SK-N-SH (cell line): ENCODE measurements at regions not wholly inside any gene's neighbourhood (a gene's known extent, or its start where the extent isn't known, plus 50 kb on each side); places are given as distances from the start of the nearest gene placed in this dataset.

Experiments used
- EP300 ChIP-seq, 2 experiments: IDR thresholded peaks; 2 replicates each; pipeline versions ENCODE4 v1.4.0 to v1.6.1; 2012; ENCODE audit warnings: borderline replicate concordance in 1 of 2, low read depth in 1 of 2, low read length in 1 of 2
- EZH2phosphoT487 ChIP-seq: fragments of 200-600 bp; sonication (generic); IDR thresholded peaks from 2 replicates; pipeline ENCODE4 v1.6.1; 2017; ENCODE audit warnings: low read depth, mixed run types, mild to moderate bottlenecking, antibody characterized with exemption, moderate library complexity, borderline replicate concordance
- GABPA ChIP-seq: IDR thresholded peaks from 2 replicates; pipeline ENCODE4 v1.4.0; 2012; ENCODE audit warnings: low read depth, mild to moderate bottlenecking
- NRF1 ChIP-seq: IDR thresholded peaks from 2 replicates; pipeline ENCODE4 v1.6.1; 2012; ENCODE audit warnings: low read depth, mild to moderate bottlenecking, low read length
- POLR2AphosphoS5 ChIP-seq: IDR thresholded peaks from 2 replicates; pipeline ENCODE4 v1.6.1; 2012; ENCODE audit warnings: low read depth, low read length
- RAD21 ChIP-seq: IDR thresholded peaks from 2 replicates; pipeline ENCODE4 v1.6.1; 2012; ENCODE audit warnings: mild to moderate bottlenecking, low read length
- SIN3A ChIP-seq: IDR thresholded peaks from 2 replicates; pipeline ENCODE4 v1.6.1; 2012; ENCODE audit warnings: low read depth, mild to moderate bottlenecking, low read length, moderate library complexity, borderline replicate concordance
- SMC3 ChIP-seq: IDR thresholded peaks from 2 replicates; pipeline ENCODE4 v1.6.1; 2012; ENCODE audit warnings: low read depth, low read length, improper control_type of control experiment
- ZBTB33 ChIP-seq: IDR thresholded peaks from 2 replicates; pipeline ENCODE4 v1.4.0; 2012; ENCODE audit warnings: low read depth, borderline replicate concordance
- TF ChIP-seq, protein P1 (sequence below): fragments of 200-600 bp; sonication (generic); IDR thresholded peaks from 2 replicates; pipeline ENCODE4 v1.6.1; 2017; ENCODE audit warnings: antibody characterized with exemption, mild to moderate bottlenecking, moderate library complexity
- TF ChIP-seq, protein P2 (sequence below): fragments of 150-350 bp; IDR thresholded peaks from 2 replicates; pipeline ENCODE4 v1.6.1; 2017; ENCODE audit warnings: antibody characterized with exemption, low read length, low read depth, borderline replicate concordance
- TF ChIP-seq, protein P3 (sequence below): IDR thresholded peaks from 2 replicates; pipeline ENCODE4 v1.6.1; 2012; ENCODE audit warnings: mild to moderate bottlenecking, low read depth, low read length, moderate library complexity
- TF ChIP-seq, protein P4 (sequence below): IDR thresholded peaks from 2 replicates; pipeline ENCODE4 v1.4.0; 2012; ENCODE audit warnings: low read depth

DNA sequence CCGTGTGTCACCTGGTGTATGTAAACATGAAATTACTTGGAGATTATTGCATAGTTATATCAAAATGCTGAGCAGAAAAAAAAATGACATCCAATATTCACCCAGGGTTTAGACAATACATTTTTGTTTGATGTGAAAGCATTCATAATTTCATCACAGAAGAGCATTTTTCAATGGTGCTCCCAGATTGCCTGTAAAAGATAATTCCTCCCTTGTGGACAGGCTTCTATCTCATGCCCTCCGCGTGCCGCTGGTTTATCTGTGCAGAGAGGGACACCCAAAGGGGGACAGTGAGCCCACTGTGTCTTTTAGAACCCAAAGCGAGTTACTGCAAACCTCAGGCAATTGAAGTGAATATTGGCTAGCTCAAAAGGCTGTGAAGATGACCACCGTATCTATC lies 126.2 kb upstream of the KLF6 start:
- TF ChIP-seq, protein P1, sequence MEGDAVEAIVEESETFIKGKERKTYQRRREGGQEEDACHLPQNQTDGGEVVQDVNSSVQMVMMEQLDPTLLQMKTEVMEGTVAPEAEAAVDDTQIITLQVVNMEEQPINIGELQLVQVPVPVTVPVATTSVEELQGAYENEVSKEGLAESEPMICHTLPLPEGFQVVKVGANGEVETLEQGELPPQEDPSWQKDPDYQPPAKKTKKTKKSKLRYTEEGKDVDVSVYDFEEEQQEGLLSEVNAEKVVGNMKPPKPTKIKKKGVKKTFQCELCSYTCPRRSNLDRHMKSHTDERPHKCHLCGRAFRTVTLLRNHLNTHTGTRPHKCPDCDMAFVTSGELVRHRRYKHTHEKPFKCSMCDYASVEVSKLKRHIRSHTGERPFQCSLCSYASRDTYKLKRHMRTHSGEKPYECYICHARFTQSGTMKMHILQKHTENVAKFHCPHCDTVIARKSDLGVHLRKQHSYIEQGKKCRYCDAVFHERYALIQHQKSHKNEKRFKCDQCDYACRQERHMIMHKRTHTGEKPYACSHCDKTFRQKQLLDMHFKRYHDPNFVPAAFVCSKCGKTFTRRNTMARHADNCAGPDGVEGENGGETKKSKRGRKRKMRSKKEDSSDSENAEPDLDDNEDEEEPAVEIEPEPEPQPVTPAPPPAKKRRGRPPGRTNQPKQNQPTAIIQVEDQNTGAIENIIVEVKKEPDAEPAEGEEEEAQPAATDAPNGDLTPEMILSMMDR: no peak
- TF ChIP-seq, protein P2, sequence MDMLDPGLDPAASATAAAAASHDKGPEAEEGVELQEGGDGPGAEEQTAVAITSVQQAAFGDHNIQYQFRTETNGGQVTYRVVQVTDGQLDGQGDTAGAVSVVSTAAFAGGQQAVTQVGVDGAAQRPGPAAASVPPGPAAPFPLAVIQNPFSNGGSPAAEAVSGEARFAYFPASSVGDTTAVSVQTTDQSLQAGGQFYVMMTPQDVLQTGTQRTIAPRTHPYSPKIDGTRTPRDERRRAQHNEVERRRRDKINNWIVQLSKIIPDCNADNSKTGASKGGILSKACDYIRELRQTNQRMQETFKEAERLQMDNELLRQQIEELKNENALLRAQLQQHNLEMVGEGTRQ: no peak
- no peak for TF ChIP-seq SIN3A
- no peak for TF ChIP-seq POLR2AphosphoS5
- TF ChIP-seq, protein P3, sequence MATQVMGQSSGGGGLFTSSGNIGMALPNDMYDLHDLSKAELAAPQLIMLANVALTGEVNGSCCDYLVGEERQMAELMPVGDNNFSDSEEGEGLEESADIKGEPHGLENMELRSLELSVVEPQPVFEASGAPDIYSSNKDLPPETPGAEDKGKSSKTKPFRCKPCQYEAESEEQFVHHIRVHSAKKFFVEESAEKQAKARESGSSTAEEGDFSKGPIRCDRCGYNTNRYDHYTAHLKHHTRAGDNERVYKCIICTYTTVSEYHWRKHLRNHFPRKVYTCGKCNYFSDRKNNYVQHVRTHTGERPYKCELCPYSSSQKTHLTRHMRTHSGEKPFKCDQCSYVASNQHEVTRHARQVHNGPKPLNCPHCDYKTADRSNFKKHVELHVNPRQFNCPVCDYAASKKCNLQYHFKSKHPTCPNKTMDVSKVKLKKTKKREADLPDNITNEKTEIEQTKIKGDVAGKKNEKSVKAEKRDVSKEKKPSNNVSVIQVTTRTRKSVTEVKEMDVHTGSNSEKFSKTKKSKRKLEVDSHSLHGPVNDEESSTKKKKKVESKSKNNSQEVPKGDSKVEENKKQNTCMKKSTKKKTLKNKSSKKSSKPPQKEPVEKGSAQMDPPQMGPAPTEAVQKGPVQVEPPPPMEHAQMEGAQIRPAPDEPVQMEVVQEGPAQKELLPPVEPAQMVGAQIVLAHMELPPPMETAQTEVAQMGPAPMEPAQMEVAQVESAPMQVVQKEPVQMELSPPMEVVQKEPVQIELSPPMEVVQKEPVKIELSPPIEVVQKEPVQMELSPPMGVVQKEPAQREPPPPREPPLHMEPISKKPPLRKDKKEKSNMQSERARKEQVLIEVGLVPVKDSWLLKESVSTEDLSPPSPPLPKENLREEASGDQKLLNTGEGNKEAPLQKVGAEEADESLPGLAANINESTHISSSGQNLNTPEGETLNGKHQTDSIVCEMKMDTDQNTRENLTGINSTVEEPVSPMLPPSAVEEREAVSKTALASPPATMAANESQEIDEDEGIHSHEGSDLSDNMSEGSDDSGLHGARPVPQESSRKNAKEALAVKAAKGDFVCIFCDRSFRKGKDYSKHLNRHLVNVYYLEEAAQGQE: no peak
- no peak for TF ChIP-seq NRF1
- no peak for TF ChIP-seq EP300 (IDR thresholded peaks at IDR 0.05; ENCODE audit: borderline replicate concordance in 1 of 2, low read depth in 1 of 2, low read length in 1 of 2)
- no peak for TF ChIP-seq RAD21
- no peak for TF ChIP-seq SMC3
- no peak for TF ChIP-seq EZH2phosphoT487
- TF ChIP-seq GABPA: no peak
- TF ChIP-seq, protein P4, sequence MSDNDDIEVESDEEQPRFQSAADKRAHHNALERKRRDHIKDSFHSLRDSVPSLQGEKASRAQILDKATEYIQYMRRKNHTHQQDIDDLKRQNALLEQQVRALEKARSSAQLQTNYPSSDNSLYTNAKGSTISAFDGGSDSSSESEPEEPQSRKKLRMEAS: no peak
- no peak for TF ChIP-seq ZBTB33
